HUES6 (cell line): ENCODE measurements at regions not wholly inside any gene's neighbourhood (a gene's known extent, or its start where the extent isn't known, plus 50 kb on each side); places are given as distances from the start of the nearest gene placed in this dataset.

Source experiments
- H3K27ac ChIP-seq: 2 replicates; pipeline ENCODE4 v1.7.0; 2013; ENCODE audit warnings: low read depth, mild to moderate bottlenecking, low read length, inconsistent platforms
- H3K27me3 ChIP-seq: 2 replicates; pipeline ENCODE4 v1.6.1; 2013; ENCODE audit warnings: low read length; ENCODE audit not compliant: control insufficient read depth, insufficient read depth
- H3K36me3 ChIP-seq: 2 replicates; pipeline ENCODE4 v1.6.1; 2013; ENCODE audit warnings: low read length; ENCODE audit not compliant: control insufficient read depth, insufficient read depth
- H3K4me1 ChIP-seq: 2 replicates; pipeline ENCODE4 v1.6.1; 2013; ENCODE audit warnings: low read length; ENCODE audit not compliant: control insufficient read depth, insufficient read depth
- H3K4me3 ChIP-seq: 2 replicates; pipeline ENCODE4 v1.5.1; 2013; ENCODE audit warnings: low read depth, low read length
- H3K9ac ChIP-seq: one replicate; pipeline ENCODE4 v1.6.1; 2013; ENCODE audit warnings: mild to moderate bottlenecking, low read length
- H3K9me3 ChIP-seq: 2 replicates; pipeline ENCODE4 v1.6.1; 2013; ENCODE audit warnings: low read depth, low read length; ENCODE audit not compliant: control insufficient read depth, insufficient read depth

DNA sequence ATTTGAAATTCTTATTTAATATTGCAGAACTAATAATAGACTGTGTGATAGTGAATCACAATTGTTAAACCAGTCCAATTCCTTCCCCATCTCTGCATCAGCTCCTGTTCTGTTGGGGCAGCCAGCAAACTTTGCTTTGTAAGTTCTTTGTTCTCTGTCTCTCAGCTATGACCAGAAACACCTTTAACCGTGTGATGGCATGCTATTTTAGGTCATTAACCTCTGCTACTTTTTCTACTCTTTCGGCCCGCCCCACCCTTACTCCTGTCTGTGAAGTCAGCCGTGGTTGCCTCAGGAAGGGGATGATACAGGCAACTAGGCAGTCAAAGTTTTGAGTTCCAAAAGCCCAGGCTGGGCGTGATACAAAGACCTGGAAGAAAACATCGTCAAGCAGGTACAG lies 51.3 kb upstream of the EGFL6 start:
- no peaks in the 10 kb centered on the region for H3K9me3 ChIP-seq
- H3K9ac ChIP-seq = no peak overlapping the region
- no peak overlapping the region for H3K4me3 ChIP-seq
- peaks cover 8% of the 10 kb centered on the region; the same call in 1 of the 2 replicates for H3K27me3 ChIP-seq
- H3K27ac ChIP-seq = no peak overlapping the region
- no peaks in the 10 kb centered on the region for H3K36me3 ChIP-seq
- H3K4me1 ChIP-seq = no peaks in the 10 kb centered on the region

GRCh38 chrX:13515211-13515930 lies 54.0 kb upstream of the EGFL6 start:
- no peak overlapping the region for H3K9ac ChIP-seq
- H3K27ac ChIP-seq = no peak overlapping the region
- no peaks in the 10 kb centered on the region for H3K9me3 ChIP-seq
- H3K27me3 ChIP-seq = peaks cover 8% of the 10 kb centered on the region; the same call in 1 of the 2 replicates
- H3K36me3 ChIP-seq = no peaks in the 10 kb centered on the region
- no peak overlapping the region for H3K4me3 ChIP-seq
- H3K4me1 ChIP-seq = no peaks in the 10 kb centered on the region

- no peak overlapping the region for H3K9ac ChIP-seq
- H3K4me3 ChIP-seq = no peak overlapping the region
- H3K4me1 ChIP-seq = no peaks in the 10 kb centered on the region
- no peak overlapping the region for H3K27ac ChIP-seq
- H3K9me3 ChIP-seq = no peaks in the 10 kb centered on the region
- no peaks in the 10 kb centered on the region for H3K36me3 ChIP-seq
- peaks cover 9% of the 10 kb centered on the region; the same call in 1 of the 2 replicates for H3K27me3 ChIP-seq
Observed at GRCh38 chrX:13511944-13512330, 57.5 kb upstream of the EGFL6 start.

- Histone ChIP-seq H3K4me3 (no peak overlapping the region), H3K27me3 (peaks cover 9% of the 10 kb centered on the region; the same call in 1 of the 2 replicates), H3K9ac (no peak overlapping the region), H3K27ac (no peak overlapping the region), H3K36me3 (no peaks in the 10 kb centered on the region), H3K4me1 (no peaks in the 10 kb centered on the region), H3K9me3 (no peaks in the 10 kb centered on the region)
Observed at GRCh38 chrX:13511241-13511943, 58.0 kb upstream of the EGFL6 start.

- no peak overlapping the region for H3K4me3 ChIP-seq
- H3K9ac ChIP-seq = no peak overlapping the region
- H3K27ac ChIP-seq = no peak overlapping the region
- H3K27me3 ChIP-seq = peaks cover 9% of the 10 kb centered on the region; the same call in 1 of the 2 replicates
- no peaks in the 10 kb centered on the region for H3K9me3 ChIP-seq
- no peaks in the 10 kb centered on the region for H3K36me3 ChIP-seq
- H3K4me1 ChIP-seq = no peaks in the 10 kb centered on the region
Observed at GRCh38 chrX:13507893-13508292, 61.5 kb upstream of the EGFL6 start.

DNA sequence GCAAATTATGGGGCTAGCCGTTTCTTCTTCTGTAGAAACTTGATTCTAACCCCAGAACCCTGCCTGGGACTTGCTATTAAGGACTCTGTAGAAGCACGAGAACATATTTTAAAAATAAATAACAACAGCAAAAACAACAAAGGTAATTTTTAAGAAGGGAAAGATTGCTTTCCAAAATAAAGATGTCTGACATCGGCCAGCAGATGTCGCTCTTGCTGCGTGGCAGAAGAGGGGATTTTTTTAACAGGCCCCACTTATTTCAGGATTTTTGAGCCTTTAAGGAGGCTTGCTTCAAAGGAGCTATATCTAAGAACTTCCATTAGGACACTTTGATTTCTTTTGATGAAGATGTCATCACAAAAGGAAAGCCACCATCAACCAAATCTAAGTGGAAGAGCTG lies 62.8 kb upstream of the EGFL6 start:
- Histone ChIP-seq H3K36me3 (no peaks in the 10 kb centered on the region), H3K27me3 (peaks cover 9% of the 10 kb centered on the region; the same call in 1 of the 2 replicates), H3K4me3 (no peak overlapping the region), H3K27ac (no peak overlapping the region), H3K9ac (no peak overlapping the region), H3K9me3 (no peaks in the 10 kb centered on the region), H3K4me1 (no peaks in the 10 kb centered on the region)

- Histone ChIP-seq H3K9ac (no peak overlapping the region), H3K27ac (no peak overlapping the region), H3K27me3 (no peaks in the 10 kb centered on the region; the same call in 1 of the 2 replicates), H3K4me3 (no peak overlapping the region), H3K9me3 (no peaks in the 10 kb centered on the region), H3K36me3 (no peaks in the 10 kb centered on the region), H3K4me1 (no peaks in the 10 kb centered on the region)
Observed at GRCh38 chrX:13502590-13502989, 66.8 kb upstream of the EGFL6 start.

DNA sequence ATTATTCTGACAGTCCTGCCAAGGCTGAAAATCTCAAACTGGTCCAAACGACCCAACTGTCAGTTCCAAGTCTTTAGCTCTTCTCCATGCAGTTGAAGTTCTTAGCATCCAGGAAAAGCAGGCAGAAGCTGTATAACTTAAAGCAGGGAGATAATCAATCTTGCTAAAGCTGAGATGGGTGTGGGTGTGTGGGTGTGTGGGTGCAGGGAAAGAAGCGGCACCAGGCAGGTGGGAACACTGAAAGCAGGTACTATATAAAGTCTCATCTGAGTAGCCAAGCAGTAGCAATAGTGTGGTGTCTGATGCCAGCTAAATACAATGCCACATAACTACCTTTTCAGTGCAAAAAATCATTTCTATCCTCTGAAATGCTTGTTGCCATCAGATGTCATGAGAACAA lies 69.7 kb upstream of the EGFL6 start:
- H3K36me3 ChIP-seq = no peaks in the 10 kb centered on the region
- H3K9me3 ChIP-seq = no peaks in the 10 kb centered on the region
- no peaks in the 10 kb centered on the region for H3K4me1 ChIP-seq
- H3K4me3 ChIP-seq = no peak overlapping the region
- no peak overlapping the region for H3K27ac ChIP-seq
- peaks cover 7% of the 10 kb centered on the region; the same call in 1 of the 2 replicates for H3K27me3 ChIP-seq
- no peak overlapping the region for H3K9ac ChIP-seq

DNA sequence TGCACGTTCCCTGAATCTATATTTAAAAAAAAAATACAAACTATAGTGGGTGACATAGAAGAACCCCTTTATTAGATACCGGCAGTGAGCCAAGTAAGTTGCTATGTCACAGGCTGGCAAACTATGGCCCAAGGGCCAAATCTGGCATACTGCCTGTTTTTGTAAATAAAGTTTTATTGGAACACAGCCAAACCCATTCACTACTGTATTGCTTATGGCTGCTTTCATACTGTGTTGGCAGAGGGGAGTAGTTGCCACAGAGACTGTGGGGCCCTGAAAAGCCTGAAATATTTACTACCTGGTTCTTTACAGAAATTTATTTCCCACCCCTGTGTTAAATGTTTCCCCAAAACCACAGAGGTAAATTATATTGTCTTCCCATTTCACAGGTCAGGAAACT lies 71.2 kb upstream of the EGFL6 start:
- Histone ChIP-seq H3K9ac (no peak overlapping the region), H3K4me3 (no peak overlapping the region), H3K36me3 (no peaks in the 10 kb centered on the region), H3K9me3 (no peaks in the 10 kb centered on the region), H3K4me1 (no peaks in the 10 kb centered on the region), H3K27me3 (peaks cover 9% of the 10 kb centered on the region; the same call in 1 of the 2 replicates), H3K27ac (no peak overlapping the region)

- H3K27ac ChIP-seq = no peak overlapping the region
Observed at GRCh38 chrX:13495232-13495631, 74.2 kb upstream of the EGFL6 start.

GRCh38 chrX:13494562-13494961 lies 74.8 kb upstream of the EGFL6 start:
- Histone ChIP-seq H3K4me3 (no peak overlapping the region), H3K27me3 (peaks cover 9% of the 10 kb centered on the region; the same call in 1 of the 2 replicates), H3K36me3 (no peaks in the 10 kb centered on the region), H3K27ac (no peak overlapping the region), H3K9ac (no peak overlapping the region), H3K9me3 (no peaks in the 10 kb centered on the region), H3K4me1 (peaks cover 4% of the 10 kb centered on the region; the same call in 1 of the 2 replicates)

More at GRCh38 chrX:13495232-13495631, 74.2 kb upstream of the EGFL6 start:
- Histone ChIP-seq H3K9ac (no peak overlapping the region), H3K36me3 (no peaks in the 10 kb centered on the region), H3K4me1 (peaks cover 4% of the 10 kb centered on the region; the same call in 1 of the 2 replicates), H3K9me3 (no peaks in the 10 kb centered on the region), H3K27me3 (peaks cover 9% of the 10 kb centered on the region; the same call in 1 of the 2 replicates), H3K4me3 (no peak overlapping the region)
